Suprapubic skin (tissue), 4 donors: ENCODE measurements at regions not wholly inside any gene's neighbourhood (a gene's known extent, or its start where the extent isn't known, plus 50 kb on each side); places are given as distances from the start of the nearest gene placed in this dataset.
"Not testable (repeated sequence)": the region's sequence is repeated elsewhere in the genome, so short reads cannot be mapped to it uniquely, and the experiment has no call there.

Experiments used
- DNase-seq, 2 donors: peaks; one replicate each; pipeline ENCODE4 v3.0.0-alpha.2; 2019; ENCODE audit warnings: low spot score in 2 of 2
- H3K27ac ChIP-seq: fragments of 200-600 bp; sonication (generic); one replicate; pipeline ENCODE4 v1.5.1; 2019
- H3K27me3 ChIP-seq: fragments of 200-600 bp; sonication (generic); one replicate; pipeline ENCODE4 v1.5.1; 2019
- H3K36me3 ChIP-seq: fragments of 200-600 bp; sonication (generic); one replicate; pipeline ENCODE4 v1.5.1; 2019
- H3K4me1 ChIP-seq: fragments of 200-600 bp; sonication (generic); one replicate; pipeline ENCODE4 v1.5.1; 2019
- H3K4me3 ChIP-seq: fragments of 200-600 bp; sonication (generic); one replicate; pipeline ENCODE4 v1.5.1; 2019; ENCODE audit warnings: mild to moderate bottlenecking
- H3K9me3 ChIP-seq: fragments of 200-600 bp; sonication (generic); one replicate; pipeline ENCODE4 v1.5.1; 2019
- CTCF ChIP-seq, 2 donors: fragments of 200-600 bp in 1 of 2; fragments of 450-650 bp in 1 of 2; sonication (generic) in 1 of 2; IDR thresholded peaks; one replicate each; pipeline ENCODE4 v1.5.1; 2016 to 2019; ENCODE audit warnings: antibody characterized with exemption in 2 of 2, mild to moderate bottlenecking in 1 of 2, moderate library complexity in 1 of 2
- EP300 ChIP-seq: sonication (generic); formaldehyde crosslinking; IDR thresholded peaks from one replicate; pipeline ENCODE4 v1.6.1; 2017; ENCODE audit warnings: antibody characterized with exemption
- POLR2A ChIP-seq, 2 donors: fragments of 450-650 bp; IDR thresholded peaks; one replicate each; pipeline ENCODE4 v1.6.1; 2017; ENCODE audit warnings: antibody characterized with exemption in 2 of 2, mild to moderate bottlenecking in 2 of 2, moderate library complexity in 2 of 2
- POLR2AphosphoS5 ChIP-seq, 3 donors: sonication (generic); formaldehyde crosslinking; IDR thresholded peaks; one replicate each; pipeline ENCODE4 v1.6.1; 2017; ENCODE audit warnings: antibody characterized with exemption in 3 of 3
- WGBS: methylation state at CpG from one replicate; pipeline ENCODE4 v1.1.5; 2018; 5-methylcytosine and 5-hydroxymethylcytosine counted together

- Histone ChIP-seq H3K27me3 (no peaks in the 10 kb centered on the region), H3K4me1 (no peaks in the 10 kb centered on the region), H3K36me3 (no peaks in the 10 kb centered on the region), H3K9me3 (no peaks in the 10 kb centered on the region), H3K4me3 (no peak overlapping the region), H3K27ac (no peak overlapping the region)
- TF ChIP-seq POLR2AphosphoS5 (IDR thresholded peaks at IDR 0.05): no peak
- TF ChIP-seq POLR2A (IDR thresholded peaks at IDR 0.05): no peak
- no peak for TF ChIP-seq CTCF (IDR thresholded peaks at IDR 0.05)
- no peak for TF ChIP-seq EP300
- DNase-seq: no peak
Observed at GRCh38 chr10:63054889-63055611, 78.1 kb upstream of the NRBF2 start.

GRCh38 chr10:63052083-63052482, 81.0 kb upstream of the NRBF2 start:
- no peak for DNase-seq
- whole genome bisulfite sequencing: 82% methylated on average over 6 of the region's 6 CpGs
- Histone ChIP-seq H3K9me3 (no peaks in the 10 kb centered on the region), H3K4me1 (no peaks in the 10 kb centered on the region), H3K27me3 (no peaks in the 10 kb centered on the region), H3K27ac (no peak overlapping the region), H3K36me3 (no peaks in the 10 kb centered on the region), H3K4me3 (no peak overlapping the region)
- no peak for TF ChIP-seq CTCF (IDR thresholded peaks at IDR 0.05)
- no peak for TF ChIP-seq POLR2A (IDR thresholded peaks at IDR 0.05)
- TF ChIP-seq POLR2AphosphoS5 (IDR thresholded peaks at IDR 0.05): no peak
- no peak for TF ChIP-seq EP300

GRCh38 chr10:63042256-63042655, 90.9 kb upstream of the NRBF2 start:
- no peak overlapping the region for H3K4me3 ChIP-seq
- 68% methylated on average over 4 of the region's 4 CpGs for WGBS
- no peaks in the 10 kb centered on the region for H3K27me3 ChIP-seq
- no peaks in the 10 kb centered on the region for H3K4me1 ChIP-seq
- no peaks in the 10 kb centered on the region for H3K9me3 ChIP-seq
- no peaks in the 10 kb centered on the region for H3K36me3 ChIP-seq
- no peak overlapping the region for H3K27ac ChIP-seq
- no peak for DNase-seq
- TF ChIP-seq EP300 (no peak), POLR2AphosphoS5 (IDR thresholded peaks at IDR 0.05) (no peak), POLR2A (IDR thresholded peaks at IDR 0.05) (no peak), CTCF (IDR thresholded peaks at IDR 0.05) (no peak)

GRCh38 chr10:63033616-63034185, 99.4 kb upstream of the NRBF2 start:
- H3K27ac ChIP-seq, H3K36me3 ChIP-seq, H3K27me3 ChIP-seq, DNase-seq, H3K9me3 ChIP-seq, H3K4me1 ChIP-seq, H3K4me3 ChIP-seq: not testable (repeated sequence)
- WGBS: no CpG with 5 or more reads among the region's 42 CpGs

GRCh38 chr10:63030536-63030935, 102.6 kb upstream of the NRBF2 start:
- Histone ChIP-seq H3K4me3 (no peak overlapping the region), H3K9me3 (no peaks in the 10 kb centered on the region), H3K36me3 (no peaks in the 10 kb centered on the region), H3K27ac (no peak overlapping the region), H3K4me1 (no peaks in the 10 kb centered on the region), H3K27me3 (no peaks in the 10 kb centered on the region)
- TF ChIP-seq CTCF (IDR thresholded peaks at IDR 0.05) (no peak), POLR2A (IDR thresholded peaks at IDR 0.05) (no peak), POLR2AphosphoS5 (IDR thresholded peaks at IDR 0.05) (no peak), EP300 (no peak)
- 44% methylated on average over 4 of the region's 4 CpGs for WGBS
- no peak for DNase-seq

GRCh38 chr10:63027531-63027930, 105.6 kb upstream of the NRBF2 start:
- no peaks in the 10 kb centered on the region for H3K4me1 ChIP-seq
- no peaks in the 10 kb centered on the region for H3K27me3 ChIP-seq
- WGBS: 79% methylated on average over 6 of the region's 6 CpGs
- TF ChIP-seq EP300 (no peak), POLR2AphosphoS5 (IDR thresholded peaks at IDR 0.05) (no peak), CTCF (IDR thresholded peaks at IDR 0.05) (no peak), POLR2A (IDR thresholded peaks at IDR 0.05) (no peak)
- H3K9me3 ChIP-seq: no peaks in the 10 kb centered on the region
- no peak overlapping the region for H3K27ac ChIP-seq
- H3K4me3 ChIP-seq: no peak overlapping the region
- no peaks in the 10 kb centered on the region for H3K36me3 ChIP-seq
- DNase-seq: no peak
